ENCODE measurements at regions not wholly inside any gene's neighbourhood (a gene's known extent, or its start where the extent isn't known, plus 50 kb on each side); places are given as distances from the start of the nearest gene placed in this dataset.
"Not testable (repeated sequence)": the region's sequence is repeated elsewhere in the genome, so short reads cannot be mapped to it uniquely, and the experiment has no call there.

DNA sequence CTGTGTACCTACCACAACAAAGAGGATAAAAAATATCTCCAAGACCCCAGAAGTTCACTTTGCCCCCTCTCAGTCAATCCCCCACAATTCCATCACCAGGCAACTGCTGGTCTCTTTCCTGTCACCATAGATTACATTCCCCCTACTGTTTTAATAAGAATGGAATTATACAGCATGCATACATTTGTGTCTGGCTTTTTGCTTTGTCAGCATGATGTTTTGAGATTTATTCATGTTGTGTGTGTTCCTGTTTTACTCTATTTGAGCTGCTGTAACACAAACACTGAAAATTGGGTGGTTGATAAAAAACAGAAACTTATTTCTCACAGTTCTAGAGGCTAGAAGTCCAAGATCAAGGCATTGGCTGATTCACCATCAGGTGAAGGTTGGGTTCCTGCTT, 214.5 kb upstream of the IGFBP3 start:
- DNase-seq (ENCODE audit: low spot score), result no peak

DNA sequence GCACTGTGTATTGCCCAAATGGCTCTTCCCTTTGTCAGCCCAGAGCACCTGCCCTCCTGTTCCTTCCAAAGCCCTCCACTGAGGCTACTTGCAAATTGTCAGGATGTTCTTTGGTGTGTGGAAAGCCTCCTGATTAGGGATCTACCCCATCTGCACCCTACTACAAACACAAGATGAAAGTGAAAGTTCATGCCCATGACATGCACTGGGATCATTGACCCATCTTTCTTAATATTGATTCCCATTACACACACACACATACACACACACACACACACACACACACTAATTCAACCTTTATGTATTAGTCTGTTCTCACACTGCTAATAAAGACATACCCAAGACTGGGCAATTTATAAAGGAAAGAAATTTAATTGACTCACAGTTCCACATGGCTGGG, 213.7 kb upstream of the IGFBP3 start:
- no peak for DNase-seq (ENCODE audit: low spot score)

DNA sequence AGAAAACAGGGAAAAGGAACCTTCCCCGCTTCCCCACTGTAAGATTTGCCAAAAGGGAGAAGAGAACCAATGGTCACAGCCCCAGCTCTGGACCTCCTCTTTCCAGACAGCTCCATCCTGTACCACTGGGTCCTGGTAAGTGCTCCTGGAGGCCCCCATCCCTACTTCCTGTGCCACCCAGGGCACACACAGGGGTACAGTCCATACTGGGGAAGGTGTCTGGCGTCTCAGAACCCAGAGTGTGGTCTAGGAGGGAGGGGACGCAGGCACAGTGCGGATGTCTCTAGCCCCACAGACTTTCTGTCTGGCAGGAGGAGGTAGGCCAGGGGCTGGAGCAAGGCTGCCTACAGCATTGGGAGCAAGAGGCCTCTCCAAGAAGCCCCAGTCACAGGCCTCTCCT, 213.3 kb upstream of the IGFBP3 start:
- no peak for DNase-seq (ENCODE audit: low spot score)

DNA sequence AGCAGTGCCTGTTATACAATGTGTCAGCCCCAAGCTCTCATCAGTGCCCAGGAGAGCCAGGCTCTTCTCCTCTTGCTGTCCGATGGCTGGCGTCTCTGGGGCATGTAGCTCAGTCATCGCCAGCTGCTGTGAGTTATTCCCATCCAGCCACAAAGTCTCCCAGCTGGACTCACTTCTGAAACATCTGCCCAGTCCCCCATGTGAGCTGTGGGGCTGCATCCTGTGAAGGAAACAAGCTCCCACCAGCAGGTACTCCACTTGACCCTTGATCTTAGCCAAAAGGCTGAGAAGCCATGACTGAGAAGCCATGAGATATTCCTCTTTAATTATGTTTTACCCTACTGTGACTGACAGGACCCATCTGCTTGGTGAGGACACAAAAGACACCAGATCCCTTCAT, 212.7 kb upstream of the IGFBP3 start:
- no peak for DNase-seq (ENCODE audit: low spot score)

DNA sequence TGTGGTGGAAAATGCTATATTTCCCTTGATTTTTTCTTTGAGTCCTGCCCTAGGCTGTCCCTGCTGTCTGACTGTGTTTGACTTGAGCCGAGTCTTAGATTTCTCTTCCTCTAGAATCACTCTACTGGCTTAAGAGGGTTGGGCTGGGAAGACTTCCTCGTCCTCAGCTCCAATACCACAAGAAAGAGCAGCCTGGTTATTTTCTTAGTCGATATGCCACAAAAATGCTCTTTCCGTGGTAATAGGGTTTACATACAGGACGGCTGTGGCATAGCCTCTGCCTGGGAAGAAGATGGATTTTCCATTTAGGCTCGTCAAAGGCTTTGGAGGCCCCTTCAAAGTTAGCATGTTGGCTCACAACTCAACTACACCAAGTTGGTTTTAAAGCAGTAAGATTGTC, 212.0 kb upstream of the IGFBP3 start:
- DNase-seq (ENCODE audit: low spot score), result no peak

DNA sequence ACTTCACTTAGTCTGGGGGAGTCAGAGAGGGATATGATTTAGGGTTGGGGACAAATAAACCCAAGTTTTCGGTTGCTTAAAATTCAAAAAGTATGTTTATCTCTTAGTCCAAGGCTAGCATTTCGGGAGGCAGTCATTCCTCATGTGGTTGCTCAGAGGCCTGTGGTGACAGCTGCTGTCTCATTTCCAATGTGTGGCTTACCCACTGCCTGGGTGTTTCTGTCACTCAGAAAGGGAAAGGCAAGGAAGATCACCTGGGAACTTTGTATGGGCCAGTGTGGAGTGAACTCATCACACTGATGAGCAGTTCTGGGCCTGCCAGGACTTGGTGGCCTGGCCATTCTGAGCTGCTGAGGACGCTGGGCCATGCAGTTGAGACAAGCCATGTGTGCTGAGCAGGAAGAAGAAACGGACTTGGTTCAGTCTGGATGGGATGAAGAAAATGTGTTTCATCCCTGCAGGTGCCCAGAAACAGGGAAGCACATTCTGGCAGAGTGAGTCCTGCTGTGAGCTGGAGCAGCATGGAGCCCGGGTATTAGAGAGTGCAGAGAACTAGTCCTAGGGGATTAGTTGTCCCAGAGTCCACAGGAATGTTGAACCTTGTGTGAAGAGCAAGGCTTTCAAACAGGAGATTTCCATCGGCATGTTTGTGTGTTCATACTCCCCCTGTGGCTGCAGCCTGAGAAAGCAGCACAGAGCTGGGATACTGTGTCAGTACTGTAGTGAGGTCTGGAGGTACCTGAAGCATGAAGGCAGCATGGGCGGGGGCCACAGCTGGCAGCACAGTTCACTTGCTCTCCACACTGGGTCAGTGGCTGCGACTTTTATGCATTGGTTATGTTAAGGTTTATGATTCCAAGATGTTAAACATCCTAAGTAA, 211.1 kb upstream of the IGFBP3 start:
- no peak for DNase-seq (ENCODE audit: low spot score)

DNA sequence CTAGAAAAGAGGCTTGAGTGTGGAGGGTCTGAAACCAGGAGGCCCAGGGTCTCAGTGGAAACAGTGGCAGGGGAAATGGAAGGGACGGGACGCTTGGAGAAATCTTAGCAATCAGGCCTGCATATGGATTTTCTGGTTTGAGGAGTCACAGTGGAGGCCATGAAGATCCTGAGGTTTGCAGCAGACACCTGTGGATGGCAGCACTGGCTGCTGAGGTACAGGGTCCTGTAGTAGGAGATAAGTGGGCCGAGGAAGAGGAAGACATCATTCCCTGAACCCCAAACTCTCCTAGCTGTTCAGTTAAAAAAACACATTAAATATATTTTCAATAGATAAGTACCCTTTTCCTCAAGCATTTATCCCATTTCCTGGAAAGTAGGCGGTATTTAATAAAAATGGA, 208.8 kb upstream of the IGFBP3 start:
- no peak for DNase-seq (ENCODE audit: low spot score)

DNA sequence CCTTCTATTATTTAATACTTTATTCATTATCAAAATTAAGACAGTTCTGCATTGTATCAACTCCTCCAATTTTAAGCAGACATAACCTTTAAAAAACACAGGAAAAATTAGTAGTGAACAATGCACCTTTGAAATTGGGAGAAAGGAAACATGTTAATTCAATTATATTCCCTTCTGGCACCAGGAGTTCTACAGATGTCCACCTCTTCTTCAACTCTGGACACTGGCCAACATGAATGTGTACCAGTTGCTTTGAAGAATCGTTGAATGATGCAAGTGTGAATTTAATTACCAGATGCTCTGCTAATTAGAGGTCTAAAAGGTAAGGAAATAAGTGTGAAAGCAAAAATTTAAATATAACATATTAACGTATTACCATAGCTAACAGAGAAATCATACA, 206.7 kb upstream of the IGFBP3 start:
- DNase-seq (ENCODE audit: low spot score), result no peak

DNA sequence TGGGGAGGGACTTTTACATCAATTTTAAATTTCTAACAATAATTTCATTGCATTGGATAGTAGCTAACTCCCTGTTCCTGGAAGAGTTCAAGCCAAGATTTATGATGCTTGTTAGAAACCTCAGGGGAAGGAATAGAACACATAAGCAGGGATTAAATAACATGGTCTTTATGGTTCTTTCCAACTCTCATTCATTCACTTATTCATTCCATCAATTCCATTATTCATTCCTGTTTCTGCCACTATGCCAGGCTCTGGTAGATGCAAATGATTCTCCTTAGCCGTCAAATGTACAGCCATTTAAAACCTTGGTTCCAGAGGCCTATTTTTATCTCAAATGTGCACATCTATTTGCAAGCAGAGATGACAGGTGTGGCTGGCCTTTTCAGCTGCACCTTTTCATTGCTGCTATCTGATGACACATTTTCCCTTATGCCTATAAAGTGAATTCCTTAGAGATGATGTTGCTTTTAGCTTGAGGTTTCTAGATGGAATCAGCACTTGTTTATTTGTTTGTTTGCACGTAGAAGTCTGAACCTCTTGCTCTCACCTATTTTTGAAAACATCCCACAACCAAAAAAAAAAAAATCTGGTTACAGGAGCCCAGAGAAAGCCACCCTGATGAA, 205.7 kb upstream of the IGFBP3 start:
- no peak for DNase-seq (ENCODE audit: low spot score)

DNA sequence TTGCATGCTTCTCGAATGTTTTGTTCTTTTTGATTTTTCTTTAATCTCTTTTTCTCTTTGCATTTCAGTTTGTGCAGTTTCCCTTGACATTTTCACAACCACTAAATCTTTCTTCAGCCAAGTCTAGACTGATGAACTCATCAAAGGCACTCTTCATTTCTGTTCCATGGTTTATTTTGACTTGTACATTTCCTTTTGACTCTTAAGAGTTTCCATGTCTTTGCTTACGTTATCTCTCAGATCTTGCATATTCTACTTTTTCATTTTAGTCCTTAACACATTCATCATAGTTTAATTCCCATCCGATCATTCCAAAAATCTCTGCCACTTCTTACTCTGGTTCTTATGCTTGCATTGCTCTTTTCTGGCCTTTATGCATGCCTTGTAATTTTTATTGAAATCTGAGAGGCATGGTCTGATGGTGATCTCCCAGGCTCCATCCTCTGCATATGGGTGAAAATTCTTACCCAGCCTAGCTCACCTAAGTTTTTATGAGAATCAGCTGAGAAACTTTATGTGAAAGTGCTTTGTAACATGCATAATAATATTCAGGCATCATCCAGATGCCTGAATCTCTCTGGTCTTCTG, 202.8 kb upstream of the IGFBP3 start:
- DNase-seq (ENCODE audit: low spot score), result no peak

DNA sequence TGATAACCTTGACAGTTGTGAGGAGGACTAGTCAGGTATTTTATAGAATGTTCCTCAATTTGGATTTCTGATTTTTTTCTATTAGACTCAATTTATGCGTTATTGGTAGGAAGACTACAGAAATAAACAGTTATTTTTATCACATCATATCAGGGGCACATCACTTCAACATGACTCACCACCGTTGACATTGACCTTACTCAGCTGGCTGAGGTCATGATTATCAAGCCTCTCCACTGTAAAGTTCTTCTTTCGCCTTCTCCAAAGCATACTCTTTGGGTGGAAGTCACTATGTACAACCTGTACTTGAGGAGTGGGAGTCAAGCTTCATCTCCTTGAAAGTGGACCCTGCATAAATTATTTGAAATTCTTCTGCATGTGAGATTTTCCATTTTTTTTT, 194.3 kb upstream of the IGFBP3 start:
- DNase-seq (ENCODE audit: low spot score), result no peak

DNA sequence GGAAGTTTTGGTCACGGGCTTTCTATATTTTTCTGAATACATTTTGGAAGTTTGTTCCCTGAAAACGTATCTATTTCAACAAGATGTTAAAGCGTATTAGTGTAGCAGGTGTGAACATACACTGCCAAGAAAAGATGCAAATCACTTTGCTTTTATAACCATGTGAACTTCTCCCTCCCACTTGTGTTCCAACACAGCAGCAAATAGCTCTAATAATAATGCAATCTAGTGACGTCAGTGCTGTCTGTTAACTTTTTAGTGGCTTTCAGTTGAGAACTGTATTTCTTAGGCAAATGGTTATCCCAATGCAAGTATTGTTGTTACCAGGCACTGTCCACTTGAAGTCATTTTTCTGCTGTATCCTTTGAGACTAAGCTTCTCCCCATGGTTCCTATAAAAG, 188.4 kb upstream of the IGFBP3 start:
- no peak for DNase-seq (ENCODE audit: low spot score)

DNA sequence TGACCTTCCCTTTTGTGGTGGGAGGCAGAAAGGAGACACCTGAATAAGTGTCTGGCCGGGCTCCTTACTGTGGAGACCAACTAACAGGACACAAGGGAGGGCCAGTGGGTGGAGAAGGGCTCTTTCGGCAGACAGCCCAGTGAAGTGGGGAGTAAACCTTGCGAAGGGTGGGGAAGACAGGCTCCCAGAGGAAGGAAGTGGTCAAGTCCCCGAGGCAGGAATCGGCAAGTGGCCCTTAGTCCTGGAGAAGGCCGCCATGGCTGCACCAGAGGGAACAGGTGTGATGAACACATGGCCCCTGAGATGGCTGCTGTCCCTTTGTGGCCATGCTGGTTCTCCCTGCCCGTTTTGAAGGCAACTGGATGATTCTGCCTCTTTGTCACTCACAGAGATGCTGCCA, 187.2 kb upstream of the IGFBP3 start:
- no peak for DNase-seq (ENCODE audit: low spot score)

DNA sequence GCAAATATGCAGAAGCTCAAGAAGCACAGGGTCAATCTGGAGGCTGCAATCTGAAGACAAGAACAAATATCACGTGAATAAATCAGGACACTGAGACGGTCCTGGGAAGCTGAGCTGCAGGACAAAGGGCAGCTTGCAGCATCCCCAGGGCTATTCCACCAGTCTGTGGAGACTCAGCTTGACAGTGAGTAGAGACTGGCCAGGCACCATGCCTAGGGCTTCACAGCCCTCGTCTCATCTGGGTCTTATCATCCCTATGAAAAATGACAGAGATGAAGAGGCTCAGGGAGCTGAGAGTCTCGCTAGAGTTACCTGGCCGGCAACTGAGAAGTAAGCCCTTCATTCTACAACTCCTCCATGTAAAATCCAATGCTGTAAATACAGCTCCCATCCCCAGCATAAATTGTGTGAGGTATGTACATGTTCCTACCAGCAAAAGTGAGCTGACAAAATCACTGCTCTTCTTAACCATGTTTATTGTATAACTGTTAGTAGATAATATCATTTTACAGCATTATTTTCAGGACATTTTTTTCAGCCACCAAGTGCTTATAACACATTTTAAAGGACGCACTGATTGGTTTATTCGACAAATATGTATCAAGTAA, 186.6 kb upstream of the IGFBP3 start:
- DNase-seq (ENCODE audit: low spot score), result no peak

DNA sequence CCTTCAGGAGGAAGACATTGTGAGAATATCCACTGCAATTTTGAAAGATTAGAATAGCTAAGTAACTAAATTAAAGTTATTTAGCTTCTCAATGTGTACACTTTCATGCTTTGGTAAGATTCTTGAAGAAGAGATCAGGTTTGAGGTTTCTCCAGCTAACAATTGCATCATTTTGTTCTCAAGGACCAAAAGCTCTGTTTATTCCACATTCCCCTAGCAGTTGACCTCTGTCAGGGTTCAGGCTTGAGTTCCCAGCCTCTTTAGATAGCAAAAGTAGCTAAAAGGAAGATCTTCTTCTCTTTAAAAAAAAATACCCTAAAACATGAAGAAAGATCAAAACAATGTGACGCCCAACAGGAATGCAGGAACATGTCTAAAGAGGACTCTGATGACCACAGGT, 179.4 kb upstream of the IGFBP3 start:
- DNase-seq (ENCODE audit: low spot score), result no peak

DNA sequence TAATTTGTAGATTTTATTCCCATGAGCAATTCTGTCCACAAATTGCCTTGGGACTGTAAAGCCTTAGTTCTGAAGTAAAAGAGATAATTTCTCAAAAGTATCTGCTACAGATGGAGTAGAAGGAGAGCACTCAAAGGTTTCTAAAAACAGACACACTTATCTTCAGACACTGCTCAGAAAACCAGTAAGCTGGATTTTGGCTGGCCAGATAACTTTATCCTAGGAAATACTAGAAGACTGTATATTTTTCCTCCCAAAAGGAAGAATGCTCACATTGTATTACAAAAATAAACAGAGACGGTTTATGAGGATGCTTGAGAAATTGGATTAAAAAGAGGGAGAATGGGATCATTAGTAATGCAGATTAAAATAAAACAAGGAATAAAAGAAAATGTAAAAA, 178.0 kb upstream of the IGFBP3 start:
- DNase-seq (ENCODE audit: low spot score), result no peak

DNA sequence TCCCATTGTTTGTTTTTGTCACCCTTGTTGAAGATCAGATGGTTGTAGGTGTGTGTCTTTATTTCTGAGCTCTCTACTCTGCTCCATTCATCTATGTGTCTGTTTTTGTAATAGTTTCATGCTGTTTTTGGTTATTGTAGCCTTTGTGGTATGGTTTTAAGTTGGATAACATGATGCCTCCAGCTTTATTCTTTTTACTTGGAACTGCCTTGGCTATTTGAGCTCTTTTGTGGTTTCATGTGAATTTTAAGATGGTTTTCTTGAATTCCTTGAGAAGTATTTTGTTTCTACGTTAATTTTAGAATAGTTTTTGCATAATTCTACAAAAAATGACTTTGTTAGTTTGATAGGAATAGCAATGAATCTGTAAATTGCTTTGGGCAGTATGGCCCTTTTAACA, 170.0 kb upstream of the IGFBP3 start:
- DNase-seq (ENCODE audit: low spot score), result no peak

DNA sequence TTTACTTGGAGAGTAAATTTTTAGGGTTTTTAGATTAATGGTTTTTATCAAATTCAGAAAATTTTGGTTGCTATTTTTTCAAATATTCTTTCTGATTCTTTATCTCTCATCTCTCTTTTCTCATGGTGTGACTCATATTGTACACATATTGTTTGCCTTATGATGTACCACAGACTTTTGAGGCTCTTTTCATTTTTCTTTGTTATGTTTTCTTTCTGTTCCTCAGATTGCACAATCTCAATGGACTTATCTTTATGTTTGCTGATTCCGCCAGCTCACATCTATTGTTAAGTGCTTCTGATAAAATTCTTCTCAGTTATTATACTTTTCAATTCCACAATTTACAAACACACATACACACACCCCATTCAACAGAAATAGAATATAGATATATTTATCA, 168.2 kb upstream of the IGFBP3 start:
- no peak for DNase-seq (ENCODE audit: low spot score)

DNA sequence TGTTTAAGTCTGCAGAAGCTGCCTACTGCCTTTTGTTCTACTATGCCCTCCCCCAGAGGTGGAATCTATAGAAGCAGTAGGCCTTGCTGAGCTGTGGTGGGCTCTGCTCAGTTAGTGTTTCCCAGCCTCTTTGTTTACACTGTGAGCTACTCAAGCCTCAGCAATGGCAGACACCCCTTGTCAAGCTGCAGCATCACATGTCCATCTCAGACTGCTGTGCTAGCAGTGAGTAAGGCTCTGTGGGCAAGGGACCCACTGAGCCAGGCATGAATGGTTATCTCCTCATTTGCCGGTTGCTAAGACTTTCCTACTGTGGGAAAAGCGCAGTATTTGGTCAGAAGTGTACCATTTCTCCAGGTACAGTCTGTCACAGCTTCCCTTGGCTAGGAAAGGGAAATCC, 167.4 kb upstream of the IGFBP3 start:
- DNase-seq (ENCODE audit: low spot score), result not testable (repeated sequence)

DNA sequence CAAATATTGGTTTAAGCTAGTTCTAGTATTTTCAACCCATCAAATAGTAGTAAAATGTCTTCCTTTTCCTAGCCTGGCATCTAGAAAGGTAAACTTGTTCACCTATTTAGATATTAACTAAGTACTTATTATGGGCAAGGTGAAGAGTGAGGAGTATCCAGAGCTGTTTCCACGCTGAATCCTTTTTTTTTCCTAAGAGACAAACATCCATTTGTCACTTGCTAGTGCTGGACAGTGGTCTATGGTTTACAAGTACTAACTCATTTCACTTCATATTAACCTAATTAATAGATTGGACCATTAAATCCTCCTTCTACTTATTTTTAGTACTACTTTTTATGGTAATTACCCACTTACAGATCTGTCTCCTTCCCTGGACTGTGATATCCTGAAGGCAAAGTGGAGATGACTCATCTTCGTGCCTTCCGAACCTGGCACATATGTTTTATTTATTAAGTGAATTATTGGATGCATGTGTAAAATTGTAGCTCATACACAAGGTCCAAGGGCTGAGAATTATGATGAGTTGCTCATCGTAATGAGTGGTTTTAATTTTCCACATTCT, 159.6 kb upstream of the IGFBP3 start:
- no peak for DNase-seq (ENCODE audit: low spot score)

DNA sequence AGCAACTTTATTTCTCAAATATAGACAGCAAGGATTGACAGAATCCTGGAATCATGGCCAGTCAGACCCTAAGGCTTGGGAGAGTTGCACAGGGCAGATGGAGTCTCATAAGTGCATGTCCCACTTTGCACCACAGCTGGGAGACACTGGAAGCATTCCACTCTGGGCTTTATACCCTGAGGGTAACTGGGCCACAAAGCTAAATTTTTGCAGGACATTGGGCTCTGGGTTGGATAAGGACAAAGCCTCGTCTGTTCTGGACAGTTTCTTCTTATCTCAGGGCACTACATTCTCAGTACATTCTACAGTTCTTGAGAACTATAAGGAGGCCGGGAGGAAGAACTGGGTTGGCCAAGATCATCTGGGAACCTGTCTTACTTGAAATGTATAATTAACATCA, 158.3 kb upstream of the IGFBP3 start:
- no peak for DNase-seq (ENCODE audit: low spot score)

DNA sequence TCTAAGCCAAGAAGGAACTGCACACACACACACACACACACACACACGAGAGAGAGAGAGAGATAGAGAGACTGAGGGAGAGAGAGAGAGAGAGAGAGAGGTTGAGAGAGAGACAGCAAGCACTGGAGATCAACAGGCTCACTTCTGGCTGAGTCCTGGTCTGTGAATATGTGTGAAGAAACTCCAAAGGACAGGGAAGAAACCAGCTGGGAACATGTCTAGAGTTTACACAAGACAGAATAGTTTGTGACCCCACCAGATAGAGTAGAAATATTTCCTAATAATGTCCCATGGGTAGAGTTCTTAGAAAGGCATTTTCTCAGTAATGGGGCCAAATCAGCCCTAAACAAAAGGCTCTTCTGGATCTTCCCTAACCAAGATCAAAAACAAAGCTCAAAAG, 155.5 kb upstream of the IGFBP3 start:
- DNase-seq (ENCODE audit: low spot score), result no peak

DNA sequence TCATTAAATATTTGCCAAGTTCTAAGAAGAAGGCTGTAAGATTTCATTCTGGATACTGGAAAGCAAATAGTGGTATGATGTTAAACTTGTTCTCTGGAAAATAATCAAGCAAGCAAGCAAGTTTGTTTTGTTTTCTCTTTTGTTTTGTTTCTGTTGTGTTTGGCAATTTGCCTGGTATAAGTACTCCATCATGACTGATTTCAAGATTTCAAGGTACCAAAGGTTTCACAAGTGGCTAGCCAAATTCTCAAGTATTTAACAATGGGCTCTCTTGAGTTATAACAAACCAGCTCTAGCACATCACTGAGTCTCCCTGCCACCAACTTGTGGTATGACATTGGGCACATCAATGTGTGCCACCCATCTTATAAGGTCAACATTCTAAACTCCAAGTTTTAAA, 151.7 kb upstream of the IGFBP3 start:
- DNase-seq (ENCODE audit: low spot score), result no peak

All from globus pallidus (tissue), 1 donor.